ENCODE measurements at regions not wholly inside any gene's neighbourhood (a gene's known extent, or its start where the extent isn't known, plus 50 kb on each side); places are given as distances from the start of the nearest gene placed in this dataset.

GRCh38 chr21:43306911-43307676, 119.8 kb downstream of the SIK1 start (continued):
- TF ChIP-seq TBP (IDR thresholded peaks at IDR 0.05; ENCODE audit: low read depth, low read length), result no peak

All from H1 (cell line).